ENCODE measurements at regions not wholly inside any gene's neighbourhood (a gene's known extent, or its start where the extent isn't known, plus 50 kb on each side); places are given as distances from the start of the nearest gene placed in this dataset.

- no peak for TF ChIP-seq CTCF (IDR thresholded peaks at IDR 0.05; ENCODE audit: insufficient read depth, low read depth, low read length, missing control alignments)
- H3K4me3 ChIP-seq (ENCODE audit: low read length) = no peak overlapping the region
- DNase-seq (ENCODE audit: low read depth) = peak; percentile 100
These were observed 160.3 kb upstream of the RASGEF1B start for GRCh38 chr4:81631958-81632441.

- no peak for DNase-seq (ENCODE audit: low read depth)
- no peak overlapping the region for H3K4me3 ChIP-seq (ENCODE audit: low read length)
- TF ChIP-seq CTCF (IDR thresholded peaks at IDR 0.05; ENCODE audit: insufficient read depth, low read depth, low read length, missing control alignments) = no peak
These were observed 157.7 kb upstream of the RASGEF1B start for GRCh38 chr4:81629366-81629765.

GRCh38 chr4:81628489-81628888, 156.8 kb upstream of the RASGEF1B start:
- H3K4me3 ChIP-seq (ENCODE audit: low read length) = no peak overlapping the region
- DNase-seq (ENCODE audit: low read depth) = peak; percentile 24
- no peak for TF ChIP-seq CTCF (IDR thresholded peaks at IDR 0.05; ENCODE audit: insufficient read depth, low read depth, low read length, missing control alignments)

GRCh38 chr4:81627590-81627989, 155.9 kb upstream of the RASGEF1B start:
- no peak for DNase-seq (ENCODE audit: low read depth)
- no peak for TF ChIP-seq CTCF (IDR thresholded peaks at IDR 0.05; ENCODE audit: insufficient read depth, low read depth, low read length, missing control alignments)
- no peak overlapping the region for H3K4me3 ChIP-seq (ENCODE audit: low read length)

GRCh38 chr4:81626851-81627250, 155.1 kb upstream of the RASGEF1B start:
- DNase-seq (ENCODE audit: low read depth) = no peak
- no peak overlapping the region for H3K4me3 ChIP-seq (ENCODE audit: low read length)
- TF ChIP-seq CTCF (IDR thresholded peaks at IDR 0.05; ENCODE audit: insufficient read depth, low read depth, low read length, missing control alignments) = no peak

GRCh38 chr4:81625422-81626417, 154.0 kb upstream of the RASGEF1B start:
- DNase-seq (ENCODE audit: low read depth) = no peak
- no peak overlapping the region for H3K4me3 ChIP-seq (ENCODE audit: low read length)
- no peak for TF ChIP-seq CTCF (IDR thresholded peaks at IDR 0.05; ENCODE audit: insufficient read depth, low read depth, low read length, missing control alignments)

All from epithelial cell of esophagus (primary cell).